HFFc6 (cell line): ENCODE measurements at regions not wholly inside any gene's neighbourhood (a gene's known extent, or its start where the extent isn't known, plus 50 kb on each side); places are given as distances from the start of the nearest gene placed in this dataset.

Experiments
- DNase-seq: peaks from one replicate; pipeline ENCODE4 v3.0.0-alpha.2; 2018
- H3K27ac Mint-ChIP-seq: 2 replicates; pipeline ENCODE4 v1.8.0; 2020; ENCODE audit warnings: mild to moderate bottlenecking, mixed read lengths
- H3K27me3 Mint-ChIP-seq: 2 replicates; pipeline ENCODE4 v1.8.0; 2021; ENCODE audit warnings: mild to moderate bottlenecking, moderate library complexity, mixed read lengths; ENCODE audit not compliant: insufficient read depth
- H3K36me3 Mint-ChIP-seq: 2 replicates; pipeline ENCODE4 v1.8.0; 2021; ENCODE audit warnings: low read depth, mixed read lengths
- H3K4me1 Mint-ChIP-seq: 2 replicates; pipeline ENCODE4 v1.8.0; 2020; ENCODE audit warnings: low read depth, mixed read lengths
- H3K4me3 Mint-ChIP-seq: 2 replicates; pipeline ENCODE4 v1.8.0; 2020; ENCODE audit warnings: mild to moderate bottlenecking, moderate library complexity, mixed read lengths
- H3K9me3 Mint-ChIP-seq: 2 replicates; pipeline ENCODE4 v1.8.0; 2020; ENCODE audit warnings: mild to moderate bottlenecking, mixed read lengths
- CTCF ChIP-seq: fragments of 200-600 bp; sonication (generic); IDR thresholded peaks from 2 replicates; pipeline ENCODE4 v1.5.0; 2021; ENCODE audit warnings: antibody characterized with exemption, mild to moderate bottlenecking

GRCh38 chr2:71778514-71778913, 325.2 kb downstream of the DYSF start:
- Mint-ChIP-seq H3K9me3 (no peaks in the 10 kb centered on the region), H3K4me3 (no peak overlapping the region), H3K36me3 (no peaks in the 10 kb centered on the region), H3K27me3 (peaks cover 15% of the 10 kb centered on the region), H3K4me1 (peaks cover 21% of the 10 kb centered on the region), H3K27ac (no peak overlapping the region)
- TF ChIP-seq CTCF: no peak
- no peak for DNase-seq

GRCh38 chr2:71777946-71778345, 324.6 kb downstream of the DYSF start:
- H3K4me3 Mint-ChIP-seq: no peak overlapping the region
- H3K27ac Mint-ChIP-seq: no peak overlapping the region

GRCh38 chr2:71776227-71776626, 322.9 kb downstream of the DYSF start:
- H3K4me1 Mint-ChIP-seq: peaks cover 12% of the 10 kb centered on the region; the same call in 1 of the 2 replicates
- peaks cover 3% of the 10 kb centered on the region; the same call in 1 of the 2 replicates for H3K9me3 Mint-ChIP-seq
- DNase-seq: no peak
- no peak for TF ChIP-seq CTCF
- no peak overlapping the region for H3K4me3 Mint-ChIP-seq
- H3K27ac Mint-ChIP-seq: no peak overlapping the region
- no peaks in the 10 kb centered on the region for H3K36me3 Mint-ChIP-seq
- peaks cover 15% of the 10 kb centered on the region for H3K27me3 Mint-ChIP-seq

More at GRCh38 chr2:71777946-71778345, 324.6 kb downstream of the DYSF start:
- no peak for DNase-seq
- no peaks in the 10 kb centered on the region for H3K9me3 Mint-ChIP-seq
- H3K27me3 Mint-ChIP-seq: peaks cover 15% of the 10 kb centered on the region
- no peaks in the 10 kb centered on the region for H3K36me3 Mint-ChIP-seq
- peaks cover 16% of the 10 kb centered on the region for H3K4me1 Mint-ChIP-seq
- TF ChIP-seq CTCF: no peak

GRCh38 chr2:71773218-71773617, 319.9 kb downstream of the DYSF start:
- no peak for DNase-seq
- no peak overlapping the region for H3K4me3 Mint-ChIP-seq
- no peak overlapping the region for H3K27ac Mint-ChIP-seq
- H3K36me3 Mint-ChIP-seq: peaks cover 7% of the 10 kb centered on the region
- H3K9me3 Mint-ChIP-seq: peaks cover 10% of the 10 kb centered on the region
- H3K4me1 Mint-ChIP-seq: no peaks in the 10 kb centered on the region
- no peak for TF ChIP-seq CTCF
- peaks cover 11% of the 10 kb centered on the region for H3K27me3 Mint-ChIP-seq

- no peak for TF ChIP-seq CTCF
- peaks cover 7% of the 10 kb centered on the region for H3K36me3 Mint-ChIP-seq
- DNase-seq: no peak
- no peak overlapping the region for H3K27ac Mint-ChIP-seq
- peaks cover 7% of the 10 kb centered on the region for H3K27me3 Mint-ChIP-seq
- no peak overlapping the region for H3K4me3 Mint-ChIP-seq
- no peaks in the 10 kb centered on the region for H3K4me1 Mint-ChIP-seq
- peaks cover 10% of the 10 kb centered on the region for H3K9me3 Mint-ChIP-seq
These were observed 319.3 kb downstream of the DYSF start for GRCh38 chr2:71772510-71773172.
